RCC 7860 (cell line): ENCODE measurements at regions not wholly inside any gene's neighbourhood (a gene's known extent, or its start where the extent isn't known, plus 50 kb on each side); places are given as distances from the start of the nearest gene placed in this dataset.
"Not testable (repeated sequence)": the region's sequence is repeated elsewhere in the genome, so short reads cannot be mapped to it uniquely, and the experiment has no call there.

Experiments
- DNase-seq: peaks from one replicate; pipeline ENCODE4 v3.0.0-alpha.2; 2015; ENCODE audit warnings: low spot score
- FAIRE-seq: peaks from 2 replicates; lab custom pipeline; 2012; peaks lifted over from hg19 to GRCh38; lab: Jason Lieb, UNC

- DNase-seq: no peak
- FAIRE-seq: no peak
Observed at GRCh38 chr17:77558846-77559626, 399.5 kb upstream of the TNRC6C start.

- DNase-seq (no peak), FAIRE-seq (no peak)
Observed at GRCh38 chr17:77560381-77560780, 398.1 kb upstream of the TNRC6C start.

GRCh38 chr17:77560841-77561240 is 397.7 kb upstream of the TNRC6C start:
- DNase-seq: no peak
- no peak for FAIRE-seq

- not testable (repeated sequence) for DNase-seq, FAIRE-seq
Observed at GRCh38 chr17:77562361-77562760, 396.1 kb upstream of the TNRC6C start.

DNA sequence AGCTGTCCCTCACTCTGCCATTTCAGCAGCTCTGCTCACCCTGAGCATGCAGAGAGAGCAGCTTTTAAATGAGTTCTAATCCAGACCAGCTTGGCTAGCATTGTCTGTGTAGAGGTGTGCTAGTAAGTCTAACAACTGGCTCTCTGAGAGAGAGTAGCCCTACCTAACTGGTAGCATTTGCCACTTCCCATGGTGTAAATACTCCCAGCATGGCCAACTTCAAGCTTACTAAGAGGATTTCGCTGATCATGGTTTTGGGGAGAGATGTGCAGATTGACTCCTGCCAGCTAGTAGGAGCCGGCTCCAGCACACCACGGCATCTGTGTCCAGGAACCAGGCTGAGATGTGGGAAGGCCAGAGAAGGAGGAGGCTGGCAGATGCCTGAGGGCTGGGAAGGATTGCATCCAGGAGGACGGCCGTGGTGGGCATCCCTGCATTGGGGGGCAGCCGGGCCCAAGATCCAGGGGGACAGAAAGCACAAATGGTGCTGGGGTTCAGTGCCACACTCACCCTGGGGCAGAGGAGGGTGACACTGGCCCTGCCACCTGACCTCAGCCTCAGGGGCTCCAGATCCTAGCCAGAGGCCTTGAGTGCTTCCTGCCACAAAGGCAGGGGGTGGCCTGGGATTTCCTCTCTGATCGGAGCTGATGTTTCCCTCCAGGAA is 394.9 kb upstream of the TNRC6C start:
- FAIRE-seq (no peak), DNase-seq (no peak)

DNA sequence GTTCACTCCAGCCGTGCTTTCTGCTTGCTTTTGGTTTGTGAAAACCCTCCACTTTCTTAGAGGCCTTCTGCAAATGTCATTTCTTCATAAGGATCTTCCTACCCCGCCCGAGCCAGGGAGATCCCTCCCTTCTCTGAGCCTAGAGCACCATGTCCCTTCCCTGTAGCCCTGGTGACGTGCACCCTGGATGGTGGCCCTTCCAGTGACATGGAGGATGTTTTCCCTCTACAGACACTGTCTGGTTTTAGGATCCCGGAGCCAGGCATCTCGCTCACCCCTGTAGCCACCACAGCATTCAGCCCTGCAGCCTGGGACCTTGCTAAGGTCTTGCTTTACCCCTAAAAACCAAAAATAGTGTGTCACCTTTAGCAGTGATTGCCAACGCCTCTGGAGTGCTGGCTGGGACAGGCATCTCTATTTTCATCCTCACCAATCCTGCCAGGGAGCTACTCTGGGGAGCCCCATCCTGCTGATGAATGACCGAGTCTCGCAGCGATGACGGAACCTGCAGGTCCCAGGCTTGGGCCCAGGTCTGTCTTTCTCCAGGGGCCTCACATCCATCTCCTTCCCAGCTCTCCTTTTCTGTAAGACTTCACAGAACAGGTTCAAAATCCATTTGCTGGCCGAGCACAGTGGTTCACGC is 394.1 kb upstream of the TNRC6C start:
- DNase-seq (no peak), FAIRE-seq (no peak)

DNA sequence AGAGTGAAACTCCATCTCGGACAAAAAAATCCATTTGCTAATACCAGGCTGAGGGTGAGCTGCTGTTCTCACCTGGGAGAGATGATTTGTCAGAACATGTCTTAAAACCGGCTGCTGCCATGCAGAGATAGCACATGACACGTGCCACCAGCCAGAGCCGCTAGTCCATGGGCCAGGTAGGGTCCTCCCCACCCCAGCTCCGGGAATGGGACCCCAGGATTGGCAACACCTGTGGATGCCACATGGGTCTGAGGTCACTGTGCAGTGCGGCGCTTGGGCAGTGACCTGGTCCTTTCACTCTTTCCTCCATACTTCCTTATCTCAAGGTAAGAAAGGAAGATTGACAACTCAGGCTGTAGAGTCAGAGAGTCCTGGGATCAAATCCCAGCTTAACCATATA is 393.3 kb upstream of the TNRC6C start:
- DNase-seq (no peak), FAIRE-seq (no peak)

- FAIRE-seq: no peak
- DNase-seq: no peak
Observed at GRCh38 chr17:77566151-77566550, 392.4 kb upstream of the TNRC6C start.

DNA sequence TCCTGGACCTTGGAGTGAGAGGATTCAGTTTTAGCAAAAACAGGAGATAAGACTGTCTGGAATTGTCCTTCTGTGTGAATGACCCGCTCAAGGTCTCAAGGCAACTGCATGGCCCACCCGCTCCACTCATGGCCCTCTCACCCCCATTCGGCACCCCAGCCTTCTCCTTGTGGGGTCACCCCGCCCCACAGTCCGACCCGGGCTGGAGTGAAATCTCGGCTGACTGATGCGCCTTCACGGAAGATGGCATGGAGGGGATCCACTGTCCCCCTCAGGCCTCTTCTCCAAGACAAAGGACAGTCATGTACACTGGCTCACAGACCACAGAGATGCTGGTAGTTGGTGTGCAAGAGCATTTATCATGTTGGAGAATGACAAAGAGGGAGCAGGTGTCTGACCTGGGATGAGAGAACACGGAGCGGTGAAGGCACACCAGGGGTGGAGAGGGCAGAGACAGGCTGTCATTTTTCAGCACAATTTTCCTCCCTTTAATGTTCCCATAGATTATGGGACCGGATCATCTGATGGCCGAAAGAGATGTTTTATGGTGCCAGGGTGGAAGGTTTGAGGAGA is 391.9 kb upstream of the TNRC6C start:
- DNase-seq (no peak), FAIRE-seq (no peak)

DNA sequence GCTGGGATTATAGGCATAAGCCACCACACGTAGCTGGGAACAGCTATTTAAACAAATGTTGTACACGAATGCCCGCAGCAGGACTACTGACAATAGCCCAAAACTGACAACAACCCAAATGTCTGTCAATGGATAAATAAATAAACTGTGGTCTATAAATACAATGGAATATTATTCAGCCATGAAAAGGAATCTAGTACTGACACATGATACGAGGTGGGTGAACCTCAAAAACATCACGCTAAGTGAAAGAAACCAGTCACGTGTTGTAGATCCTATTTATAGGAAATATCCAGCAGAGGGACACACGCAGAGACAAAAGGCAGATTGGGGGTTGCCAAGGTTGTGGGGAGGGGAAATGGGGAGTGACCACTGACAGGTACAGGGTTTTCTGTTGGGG is 390.0 kb upstream of the TNRC6C start:
- no peak for FAIRE-seq
- no peak for DNase-seq

- FAIRE-seq (no peak), DNase-seq (no peak)
Observed at GRCh38 chr17:77569846-77570564, 388.5 kb upstream of the TNRC6C start.

DNA sequence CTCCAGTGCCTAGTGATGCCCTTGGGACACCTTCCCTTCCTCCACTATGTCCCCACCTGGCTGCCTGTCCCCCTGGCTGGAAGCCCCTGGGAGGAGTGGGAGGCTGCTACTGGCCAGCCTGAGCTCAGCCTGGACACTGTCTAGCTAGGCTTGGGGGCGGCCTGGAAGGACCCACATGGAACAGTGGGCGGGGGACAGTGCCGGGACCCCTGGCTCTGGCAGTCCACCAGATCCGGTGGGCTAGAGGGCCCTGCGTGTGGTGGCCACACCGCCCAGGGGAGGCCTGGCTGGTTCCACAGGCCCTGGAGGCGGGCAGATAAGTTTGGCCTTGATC is 388.0 kb upstream of the TNRC6C start:
- FAIRE-seq (no peak), DNase-seq (no peak)

GRCh38 chr17:77571155-77571981 is 387.1 kb upstream of the TNRC6C start:
- DNase-seq: no peak
- no peak for FAIRE-seq

DNA sequence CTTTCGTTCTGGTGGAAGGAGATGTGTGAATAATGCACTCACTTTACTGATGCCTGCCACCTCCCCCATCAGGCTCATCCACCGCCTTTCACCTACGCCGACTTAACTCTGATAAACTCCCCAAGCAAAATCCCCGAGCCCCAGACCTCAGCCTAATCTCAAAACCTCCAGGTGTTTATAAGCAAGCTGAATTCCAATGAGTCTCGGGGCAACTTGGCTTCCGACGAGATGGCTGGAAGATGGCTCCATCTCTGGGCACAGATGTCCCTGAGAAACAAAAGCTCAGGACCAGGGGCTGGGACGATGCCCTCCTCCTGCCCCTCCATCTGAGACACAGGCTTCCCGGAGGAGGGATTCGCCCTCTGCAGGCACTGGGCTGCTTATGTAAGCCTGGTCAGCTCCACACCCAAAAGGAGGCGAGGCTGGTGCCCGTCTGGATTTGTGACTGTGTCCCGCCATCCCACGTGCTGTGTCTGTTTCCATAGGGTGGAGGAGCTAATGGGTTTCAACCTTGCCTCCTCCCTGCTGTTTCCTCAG is 386.4 kb upstream of the TNRC6C start:
- FAIRE-seq: no peak
- DNase-seq: no peak

DNA sequence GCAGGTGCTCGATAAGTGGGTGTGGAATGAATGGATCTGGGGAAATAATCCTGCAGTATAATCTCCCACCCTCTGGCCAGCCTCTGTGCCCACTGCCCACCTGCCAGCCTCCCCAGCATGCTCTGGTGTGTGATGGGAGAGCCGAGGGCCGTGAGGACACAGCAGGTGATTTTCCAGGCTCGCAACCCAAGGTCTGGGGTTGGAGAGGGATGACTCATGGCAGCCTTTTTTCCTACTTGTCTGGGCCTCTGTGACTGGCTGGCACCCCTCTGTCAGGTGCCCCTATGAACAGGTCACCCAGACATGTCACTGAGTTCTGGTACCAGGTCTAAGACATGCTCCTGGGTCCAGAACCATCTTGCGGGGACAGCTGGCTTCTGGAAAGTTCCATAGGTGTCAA is 385.7 kb upstream of the TNRC6C start:
- no peak for FAIRE-seq
- DNase-seq: no peak

DNA sequence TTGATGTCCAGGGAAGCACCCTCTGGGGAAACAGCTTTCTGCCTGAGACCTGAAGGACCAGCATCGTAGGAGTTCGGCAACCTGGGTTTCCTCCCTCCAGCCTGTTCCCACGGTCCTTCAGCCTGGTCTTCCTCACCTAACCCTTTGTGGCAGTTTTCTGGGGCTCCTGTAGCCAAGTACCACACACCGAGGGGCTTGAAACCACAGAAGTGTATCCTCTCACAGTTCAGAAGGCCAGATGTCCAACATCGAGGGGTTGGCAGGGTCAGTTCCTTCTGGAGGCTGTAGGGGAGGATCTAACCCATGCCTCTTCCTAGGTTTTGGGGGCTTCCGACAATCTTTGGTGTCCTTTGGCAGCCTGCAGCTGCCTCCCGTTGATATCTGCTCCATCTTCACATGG is 381.0 kb upstream of the TNRC6C start:
- FAIRE-seq (no peak), DNase-seq (no peak)

DNA sequence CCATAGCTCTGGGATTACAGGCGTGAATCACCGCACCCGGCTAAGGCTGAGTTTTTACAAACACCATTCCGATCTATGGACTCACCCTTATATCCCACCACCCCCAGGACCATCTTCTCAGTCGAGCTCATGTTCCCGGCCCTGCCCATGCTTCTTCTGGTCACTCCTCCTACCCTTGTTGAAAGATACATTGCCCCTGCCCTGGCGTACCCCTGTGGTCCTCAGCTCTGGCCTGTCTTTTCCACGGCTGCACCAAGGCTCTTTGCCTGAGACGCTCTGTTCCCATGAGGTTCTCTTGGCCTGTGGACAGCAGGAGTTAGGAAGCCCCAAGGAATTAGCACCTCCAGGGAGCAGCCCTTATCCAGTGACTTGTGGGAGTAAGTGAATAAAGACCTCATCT is 379.4 kb upstream of the TNRC6C start:
- FAIRE-seq (no peak), DNase-seq (no peak)

DNA sequence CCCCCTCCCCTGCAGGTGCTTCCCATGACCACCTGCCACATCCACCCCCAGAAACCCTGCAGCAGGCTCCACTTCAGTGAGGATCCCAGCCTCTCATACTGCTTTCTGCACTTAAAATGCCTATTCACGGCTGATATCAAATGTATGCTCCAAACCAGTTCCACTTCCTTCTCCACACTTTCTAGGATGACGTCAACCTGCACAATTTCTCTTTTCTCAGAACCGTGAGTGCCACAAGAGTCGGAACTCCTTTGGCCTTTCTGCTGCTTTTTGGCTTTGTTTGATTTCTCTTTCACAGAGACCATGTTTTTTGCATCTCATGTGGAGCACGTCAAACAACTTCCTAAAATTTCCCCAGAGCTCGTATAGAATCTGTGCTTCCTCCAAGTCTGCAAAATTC is 378.8 kb upstream of the TNRC6C start:
- FAIRE-seq: no peak
- DNase-seq: no peak

- DNase-seq (no peak), FAIRE-seq (no peak)
Observed at GRCh38 chr17:77580531-77581270, 377.8 kb upstream of the TNRC6C start.
